Lower lobe of right lung (tissue), 2 donors: ENCODE measurements at regions not wholly inside any gene's neighbourhood (a gene's known extent, or its start where the extent isn't known, plus 50 kb on each side); places are given as distances from the start of the nearest gene placed in this dataset.
A peak's percentile ranks its signal among the peaks of the same experiment; 100 is the strongest.

ENCODE experiments used
- ATAC-seq, 2 donors: fragments of 200-7000 bp; cut with Tn5 transposase; one replicate each; pipeline ENCODE4 v1.9.1; 2020 to 2022; ENCODE audit warnings: mild to moderate bottlenecking in 2 of 2, moderate library complexity in 2 of 2
- DNase-seq: peaks from one replicate; pipeline ENCODE4 v3.0.0-alpha.2; 2020
- H3K27ac ChIP-seq: fragments of 200-600 bp; one replicate; pipeline ENCODE4 v1.8.0; 2022
- H3K27me3 ChIP-seq: fragments of 200-600 bp; one replicate; pipeline ENCODE4 v1.8.0; 2022; ENCODE audit warnings: low read depth
- H3K36me3 ChIP-seq: fragments of 200-600 bp; one replicate; pipeline ENCODE4 v1.8.0; 2022; ENCODE audit warnings: mild to moderate bottlenecking
- H3K4me1 ChIP-seq: fragments of 200-600 bp; one replicate; pipeline ENCODE4 v1.8.0; 2022
- H3K4me3 ChIP-seq: fragments of 200-600 bp; one replicate; pipeline ENCODE4 v1.8.0; 2022; ENCODE audit warnings: mild to moderate bottlenecking
- H3K9me3 ChIP-seq: fragments of 200-600 bp; one replicate; pipeline ENCODE4 v1.8.0; 2022
- intact Hi-C: fragments of 100-400 bp; cut with DNase I; formaldehyde crosslinking; loops from one replicate; pipeline ENCODE4 v1.11.0; 2022
- TF ChIP-seq, protein P1 (sequence below): fragments of 200-600 bp; IDR thresholded peaks from one replicate; pipeline ENCODE4 v1.8.0; 2022; ENCODE audit warnings: antibody characterized with exemption, mild to moderate bottlenecking
- donor health status: DM: no; HTN: yes; CAD: no; lungs with severe emphysema.

GRCh38 chr18:7363338-7363737 lies 132.4 kb downstream of the LRRC30 start:
- no peaks in the 10 kb centered on the region for H3K4me1 ChIP-seq
- H3K4me3 ChIP-seq = no peak overlapping the region
- no peaks in the 10 kb centered on the region for H3K9me3 ChIP-seq
- no peak for ATAC-seq
- intact Hi-C loops = no loop called here
- DNase-seq = no peak
- no peak overlapping the region for H3K27ac ChIP-seq
- no peaks in the 10 kb centered on the region for H3K27me3 ChIP-seq
- H3K36me3 ChIP-seq = no peaks in the 10 kb centered on the region
- TF ChIP-seq, protein P1, sequence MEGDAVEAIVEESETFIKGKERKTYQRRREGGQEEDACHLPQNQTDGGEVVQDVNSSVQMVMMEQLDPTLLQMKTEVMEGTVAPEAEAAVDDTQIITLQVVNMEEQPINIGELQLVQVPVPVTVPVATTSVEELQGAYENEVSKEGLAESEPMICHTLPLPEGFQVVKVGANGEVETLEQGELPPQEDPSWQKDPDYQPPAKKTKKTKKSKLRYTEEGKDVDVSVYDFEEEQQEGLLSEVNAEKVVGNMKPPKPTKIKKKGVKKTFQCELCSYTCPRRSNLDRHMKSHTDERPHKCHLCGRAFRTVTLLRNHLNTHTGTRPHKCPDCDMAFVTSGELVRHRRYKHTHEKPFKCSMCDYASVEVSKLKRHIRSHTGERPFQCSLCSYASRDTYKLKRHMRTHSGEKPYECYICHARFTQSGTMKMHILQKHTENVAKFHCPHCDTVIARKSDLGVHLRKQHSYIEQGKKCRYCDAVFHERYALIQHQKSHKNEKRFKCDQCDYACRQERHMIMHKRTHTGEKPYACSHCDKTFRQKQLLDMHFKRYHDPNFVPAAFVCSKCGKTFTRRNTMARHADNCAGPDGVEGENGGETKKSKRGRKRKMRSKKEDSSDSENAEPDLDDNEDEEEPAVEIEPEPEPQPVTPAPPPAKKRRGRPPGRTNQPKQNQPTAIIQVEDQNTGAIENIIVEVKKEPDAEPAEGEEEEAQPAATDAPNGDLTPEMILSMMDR = no peak

DNA sequence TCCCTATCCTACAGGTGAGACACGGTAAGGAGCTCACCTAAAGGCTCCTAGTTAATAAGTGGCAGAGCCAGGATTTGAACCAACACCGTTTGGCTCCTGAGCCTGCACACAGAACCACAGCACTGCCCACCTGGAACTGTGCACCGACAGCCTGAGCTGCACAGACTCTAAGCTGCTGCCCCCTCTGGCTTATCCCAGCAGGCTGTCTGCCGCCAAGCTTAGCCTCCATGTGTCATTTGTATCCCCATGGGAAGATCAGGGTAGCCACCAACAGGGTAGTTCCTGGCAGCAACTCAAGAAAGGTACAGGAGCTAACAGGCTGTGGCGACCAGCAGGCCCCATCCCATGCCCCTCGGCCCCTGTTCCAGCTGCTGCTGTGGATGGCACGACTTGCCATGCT lies 135.7 kb downstream of the LRRC30 start:
- intact Hi-C loops = no loop called here
- peaks cover 16% of the 10 kb centered on the region for H3K4me1 ChIP-seq
- H3K36me3 ChIP-seq = no peaks in the 10 kb centered on the region
- ATAC-seq = no peak
- H3K4me3 ChIP-seq = no peak overlapping the region
- TF ChIP-seq, protein P1 = no peak
- no peak for DNase-seq
- H3K27me3 ChIP-seq = no peaks in the 10 kb centered on the region
- H3K9me3 ChIP-seq = no peaks in the 10 kb centered on the region
- H3K27ac ChIP-seq = no peak overlapping the region

DNA sequence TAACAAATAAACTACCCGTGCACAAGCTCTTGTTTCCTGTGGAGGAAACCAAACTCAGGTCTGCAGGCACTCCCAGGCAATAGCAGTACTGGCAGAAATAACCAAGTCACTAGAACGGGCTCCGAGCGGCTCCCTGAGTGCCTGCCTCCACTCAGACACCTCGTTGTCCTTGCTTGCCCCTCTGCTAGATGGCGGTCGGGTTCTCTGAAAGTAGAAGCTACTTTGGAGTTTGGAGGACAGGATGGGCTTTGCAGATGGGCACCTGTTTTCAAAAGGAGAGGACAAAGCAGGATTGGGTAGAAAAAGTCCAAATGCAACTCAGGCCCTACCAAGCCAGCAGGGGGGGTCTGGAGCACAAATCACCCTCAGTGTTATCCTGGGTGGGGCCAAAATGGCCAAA lies 136.4 kb downstream of the LRRC30 start:
- intact Hi-C loops = no loop called here
- Histone ChIP-seq H3K27me3 (no peaks in the 10 kb centered on the region), H3K4me1 (peaks cover 23% of the 10 kb centered on the region), H3K27ac (peak overlapping the region; percentile 62), H3K4me3 (no peak overlapping the region), H3K9me3 (no peaks in the 10 kb centered on the region), H3K36me3 (no peaks in the 10 kb centered on the region)
- DNase-seq = no peak
- TF ChIP-seq, protein P1 = no peak
- no peak for ATAC-seq

DNA sequence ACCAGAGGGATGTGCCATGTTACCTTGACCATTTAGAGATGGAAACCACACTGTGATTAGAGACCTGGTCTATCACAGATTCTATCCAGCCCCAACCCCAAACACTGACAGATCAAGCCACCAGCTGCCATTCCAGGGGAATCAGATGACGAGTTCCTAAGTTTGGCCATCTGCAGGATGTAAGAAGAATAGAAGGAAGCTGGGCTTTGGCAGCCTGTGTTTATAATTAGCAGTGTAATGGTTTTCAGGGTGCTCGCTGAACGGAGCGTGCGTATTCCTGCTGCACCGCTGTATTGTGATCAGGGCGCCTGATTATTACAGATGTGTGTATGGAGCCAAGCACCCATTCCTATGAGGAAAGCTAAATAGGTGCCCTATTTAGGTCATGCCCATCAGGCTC lies 138.1 kb downstream of the LRRC30 start:
- TF ChIP-seq, protein P1 = no peak
- peaks cover 25% of the 10 kb centered on the region for H3K4me1 ChIP-seq
- H3K4me3 ChIP-seq = no peak overlapping the region
- H3K36me3 ChIP-seq = no peaks in the 10 kb centered on the region
- DNase-seq (no peak), ATAC-seq (no peak)
- peak overlapping the region; percentile 80 for H3K27ac ChIP-seq
- H3K27me3 ChIP-seq = no peaks in the 10 kb centered on the region
- H3K9me3 ChIP-seq = no peaks in the 10 kb centered on the region
- intact Hi-C loops = no loop called here

- Histone ChIP-seq H3K9me3 (no peaks in the 10 kb centered on the region), H3K27ac (peak overlapping the region; percentile 80), H3K4me1 (peaks cover 25% of the 10 kb centered on the region), H3K27me3 (no peaks in the 10 kb centered on the region), H3K36me3 (no peaks in the 10 kb centered on the region), H3K4me3 (no peak overlapping the region)
- ATAC-seq (peak in 1 of 2 donors; percentile 36), DNase-seq (no peak)
- TF ChIP-seq, protein P1 = no peak
- intact Hi-C loops = no loop called here
These were observed 139.5 kb downstream of the LRRC30 start for GRCh38 chr18:7370375-7370774.

DNA sequence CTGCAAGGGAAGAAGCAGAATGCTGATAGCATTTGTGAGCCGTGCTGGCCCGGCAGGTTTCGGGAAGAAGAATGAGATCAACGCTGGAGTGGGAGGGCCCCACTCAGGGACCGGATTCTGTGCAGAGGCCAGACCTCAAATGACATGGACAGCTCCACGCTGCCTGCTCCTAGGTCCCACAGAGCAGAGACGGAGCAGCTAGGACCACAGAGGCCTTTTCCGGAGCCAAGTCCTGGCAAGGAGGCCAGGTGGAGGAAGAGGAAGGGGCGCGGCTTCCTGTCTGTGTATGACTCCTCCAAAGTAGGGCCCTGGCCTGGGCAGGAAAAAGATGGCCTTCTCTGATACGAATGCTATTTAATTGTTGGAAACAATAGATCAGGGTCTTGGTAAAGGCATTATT lies 139.9 kb downstream of the LRRC30 start:
- DNase-seq = peak; percentile 64
- Histone ChIP-seq H3K27me3 (no peaks in the 10 kb centered on the region), H3K4me1 (peaks cover 25% of the 10 kb centered on the region), H3K4me3 (no peak overlapping the region), H3K27ac (peak overlapping the region; percentile 80), H3K9me3 (no peaks in the 10 kb centered on the region), H3K36me3 (no peaks in the 10 kb centered on the region)
- intact Hi-C loops = no loop called here
- TF ChIP-seq, protein P1 = no peak
- ATAC-seq = peak; percentile 70 to 76
